ENCODE measurements at regions not wholly inside any gene's neighbourhood (a gene's known extent, or its start where the extent isn't known, plus 50 kb on each side); places are given as distances from the start of the nearest gene placed in this dataset.

DNA sequence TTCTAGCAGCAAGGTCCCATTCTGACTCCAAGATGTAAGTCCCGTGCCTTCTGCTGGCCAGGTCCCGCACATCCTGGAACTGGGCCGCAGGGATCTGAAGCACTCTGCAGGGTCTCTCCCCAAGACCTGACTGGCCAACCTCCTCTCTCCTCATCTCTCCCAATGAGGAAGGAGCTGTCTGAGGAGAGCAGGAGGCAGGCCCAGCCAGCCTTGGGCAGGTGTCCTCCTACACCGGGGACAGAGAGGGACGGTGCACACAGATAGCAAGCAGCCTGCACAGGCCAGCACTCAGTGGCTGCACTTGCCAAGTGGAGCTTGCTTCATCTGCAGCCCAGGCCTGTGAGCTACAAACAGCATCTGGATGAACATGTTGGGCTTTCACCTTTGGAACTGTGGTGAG is 76.8 kb upstream of the CD93 start:
- no peak for DNase-seq

DNA sequence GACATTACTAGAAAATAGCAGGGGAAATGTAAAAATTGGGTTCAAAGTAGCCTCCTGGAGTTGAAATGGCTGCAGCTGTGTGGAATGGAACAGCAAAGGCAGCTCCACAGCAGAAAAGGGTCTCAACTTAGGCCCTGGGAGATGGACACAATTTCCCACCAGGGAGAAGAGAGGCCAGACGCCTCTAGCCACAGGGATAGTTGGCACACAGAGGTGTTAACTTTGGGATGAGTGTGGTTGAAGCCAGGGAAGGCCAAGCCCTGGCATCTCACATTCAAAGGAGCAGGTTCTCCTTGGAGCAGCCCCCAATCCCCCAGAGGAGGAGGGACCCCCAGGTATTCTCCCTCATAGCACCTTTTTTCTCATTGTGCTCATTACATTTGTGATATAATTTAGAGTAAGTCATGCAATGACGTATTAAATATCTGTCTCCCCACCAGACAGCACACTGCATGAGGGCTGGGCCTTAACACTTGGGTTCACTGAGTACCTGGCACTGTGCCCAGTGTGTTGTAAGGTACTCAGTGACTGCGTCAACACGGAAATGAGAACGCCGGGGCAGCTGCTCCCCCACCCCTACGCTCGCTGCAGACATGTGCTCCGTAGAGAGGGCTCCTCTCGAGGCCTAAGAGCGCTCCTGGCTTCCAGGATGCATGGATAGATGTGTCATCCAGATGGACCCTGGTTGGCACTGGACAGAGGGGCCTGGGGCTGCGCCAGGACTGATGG is 76.0 kb upstream of the CD93 start:
- peak; percentile 31 for DNase-seq

DNA sequence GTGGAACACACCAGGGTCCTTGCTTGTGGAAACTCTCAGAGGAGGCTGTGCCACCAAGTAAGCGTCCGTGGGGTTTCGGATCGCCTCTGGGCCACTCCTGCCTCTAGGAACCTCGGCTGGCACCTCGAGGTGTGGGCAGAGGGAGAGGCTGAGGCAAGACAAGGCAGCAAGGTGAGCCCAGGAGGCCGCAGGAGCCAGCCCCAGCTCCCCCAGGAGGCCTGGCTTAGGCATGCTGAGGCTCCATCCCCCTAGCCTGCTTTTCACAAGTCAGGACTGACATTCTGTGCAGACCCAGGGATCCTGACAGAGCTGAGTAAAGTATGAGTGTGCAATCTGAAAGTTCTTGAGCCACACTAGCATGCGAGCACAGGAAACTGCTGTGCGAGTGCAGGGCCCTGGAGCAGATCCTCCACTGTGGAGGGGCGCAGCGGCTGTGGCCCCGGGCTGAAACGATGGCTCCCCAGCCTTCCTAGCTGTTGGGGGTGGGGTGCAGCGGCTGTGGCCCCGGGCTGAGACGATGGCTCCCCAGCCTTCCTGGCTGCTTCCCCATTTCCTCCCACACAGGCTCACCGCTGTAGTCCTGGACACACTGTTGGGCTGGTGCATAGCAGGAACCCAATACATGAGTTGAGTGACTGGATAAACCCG is 75.2 kb upstream of the CD93 start:
- DNase-seq = no peak

DNA sequence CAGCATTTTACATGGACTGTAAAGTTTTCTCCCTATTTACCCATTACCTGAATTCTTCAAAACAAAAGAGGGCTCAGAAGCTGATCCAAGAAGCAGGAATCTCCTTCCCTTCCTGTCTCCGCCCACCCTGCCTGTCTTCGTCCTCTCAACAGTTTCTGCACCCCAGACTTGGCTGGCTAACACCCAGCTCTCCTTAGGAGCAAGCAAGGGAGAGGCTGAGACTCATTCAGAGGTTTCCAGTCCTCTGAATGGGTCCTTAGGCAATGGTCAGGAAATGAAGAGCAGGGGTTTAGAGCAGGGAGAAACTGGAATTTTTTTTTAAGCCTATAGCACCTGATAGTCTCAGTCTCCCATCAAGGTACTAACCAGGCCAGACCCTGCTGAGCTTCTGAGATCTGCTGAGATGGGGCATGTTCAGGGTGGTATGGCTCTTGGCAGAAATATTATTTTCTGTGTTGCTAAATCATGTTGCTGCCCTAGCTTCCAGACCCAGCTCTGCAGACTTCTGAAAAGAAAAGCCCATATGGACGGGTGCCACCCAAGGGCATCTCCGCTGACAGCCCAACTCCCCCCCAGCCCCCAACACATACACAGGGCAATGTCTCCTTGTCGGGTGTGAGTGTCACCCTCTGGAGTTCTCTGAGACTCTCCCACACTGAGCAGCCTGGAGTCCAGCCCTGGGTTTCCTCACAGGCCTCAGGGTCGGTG is 74.6 kb upstream of the CD93 start:
- DNase-seq = no peak

DNA sequence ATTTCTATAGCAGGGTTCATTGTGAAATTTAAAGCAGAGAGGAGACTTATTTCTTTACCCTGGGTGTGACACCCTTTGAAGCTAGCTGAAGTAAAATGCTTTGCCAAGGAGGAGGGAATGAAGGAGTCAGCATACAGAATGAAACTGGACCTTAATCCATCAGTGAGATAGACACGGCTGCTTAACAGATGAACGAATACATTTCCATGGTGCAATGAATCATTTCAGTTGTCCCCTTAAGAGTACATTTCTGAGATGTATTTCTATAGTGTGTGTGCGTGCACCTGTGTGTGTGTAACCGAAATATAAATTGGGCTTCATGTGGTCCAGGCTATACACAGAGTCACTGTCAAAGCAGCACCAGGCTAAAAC is 73.8 kb upstream of the CD93 start:
- DNase-seq = no peak

DNA sequence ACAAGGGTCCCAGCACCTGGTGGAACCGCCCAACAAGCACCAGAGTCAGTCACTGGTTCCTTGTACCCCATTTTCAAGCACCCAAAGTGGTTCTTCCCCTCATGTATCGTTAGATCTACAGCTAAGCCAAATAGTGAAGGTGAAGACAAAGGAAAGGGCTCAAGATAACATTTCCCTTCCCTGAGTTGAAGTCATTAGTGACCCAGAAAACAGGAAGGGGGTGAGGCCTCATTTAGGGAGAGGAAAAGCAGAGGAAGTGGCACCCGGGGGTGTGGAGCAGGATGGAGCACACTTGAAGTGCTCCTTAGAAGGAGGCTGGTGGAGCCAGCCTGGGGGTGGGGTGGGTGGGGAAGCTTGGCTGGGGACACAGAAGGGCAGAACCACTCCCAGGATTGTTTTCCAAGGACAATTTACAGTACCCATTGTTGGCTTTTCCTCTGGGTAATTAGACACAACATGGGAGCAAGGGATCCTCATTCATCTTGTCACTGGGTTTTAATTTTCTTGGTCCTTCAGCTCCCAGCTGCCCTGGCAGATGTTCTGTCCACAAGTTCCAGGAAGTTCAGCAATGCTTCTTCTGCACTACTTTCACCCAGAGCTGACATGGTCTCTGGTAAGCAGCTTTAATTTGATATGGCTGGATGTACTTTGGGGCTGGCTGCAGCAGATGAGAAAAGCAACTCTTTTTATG is 73.3 kb upstream of the CD93 start:
- no peak for DNase-seq

DNA sequence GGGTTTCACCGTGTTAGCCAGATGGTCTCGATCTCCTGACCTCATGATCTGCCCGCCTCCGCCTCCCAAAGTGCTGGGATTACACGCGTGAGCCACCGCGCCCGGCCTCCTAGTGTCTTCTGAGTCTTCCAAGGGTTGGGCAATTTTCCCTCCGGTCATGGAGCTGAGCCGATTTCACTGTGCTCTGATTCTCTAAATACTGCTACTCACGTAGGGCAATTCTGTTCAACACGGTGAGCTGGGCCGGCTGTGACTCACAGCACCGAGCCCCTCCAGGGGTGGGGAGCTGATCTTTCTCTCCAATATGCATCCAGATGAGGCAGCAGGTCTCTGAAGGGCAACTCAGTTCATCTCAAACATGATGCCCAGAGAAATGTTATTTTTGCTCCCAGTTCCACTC is 71.6 kb upstream of the CD93 start:
- DNase-seq = no peak

DNA sequence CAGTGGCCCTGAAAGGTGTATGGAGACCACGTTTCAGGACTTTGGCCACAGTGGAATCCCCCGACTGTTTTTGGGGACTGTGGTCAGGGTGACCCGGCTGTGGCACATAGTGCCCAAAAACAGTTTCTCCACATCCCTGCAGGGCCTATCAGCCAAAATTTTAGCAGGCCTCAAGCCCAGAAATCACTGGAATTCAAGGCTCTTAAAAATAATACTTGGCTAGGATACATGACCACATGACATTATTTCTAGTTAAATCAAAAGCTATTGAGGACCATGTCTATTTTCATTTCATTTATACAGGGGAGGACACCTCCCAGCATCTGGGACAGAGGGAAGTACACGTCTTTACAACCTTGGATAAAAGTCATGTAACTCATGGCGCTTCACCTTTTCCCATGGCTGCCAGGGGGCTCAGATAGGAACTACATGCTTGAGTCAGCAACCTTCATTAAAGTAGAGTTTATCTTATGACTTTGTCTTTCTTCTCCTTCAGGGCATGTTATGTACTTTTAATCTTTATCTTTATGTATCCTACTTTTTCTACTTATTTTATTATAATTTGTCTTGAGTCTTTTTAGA is 70.8 kb upstream of the CD93 start:
- no peak for DNase-seq

DNA sequence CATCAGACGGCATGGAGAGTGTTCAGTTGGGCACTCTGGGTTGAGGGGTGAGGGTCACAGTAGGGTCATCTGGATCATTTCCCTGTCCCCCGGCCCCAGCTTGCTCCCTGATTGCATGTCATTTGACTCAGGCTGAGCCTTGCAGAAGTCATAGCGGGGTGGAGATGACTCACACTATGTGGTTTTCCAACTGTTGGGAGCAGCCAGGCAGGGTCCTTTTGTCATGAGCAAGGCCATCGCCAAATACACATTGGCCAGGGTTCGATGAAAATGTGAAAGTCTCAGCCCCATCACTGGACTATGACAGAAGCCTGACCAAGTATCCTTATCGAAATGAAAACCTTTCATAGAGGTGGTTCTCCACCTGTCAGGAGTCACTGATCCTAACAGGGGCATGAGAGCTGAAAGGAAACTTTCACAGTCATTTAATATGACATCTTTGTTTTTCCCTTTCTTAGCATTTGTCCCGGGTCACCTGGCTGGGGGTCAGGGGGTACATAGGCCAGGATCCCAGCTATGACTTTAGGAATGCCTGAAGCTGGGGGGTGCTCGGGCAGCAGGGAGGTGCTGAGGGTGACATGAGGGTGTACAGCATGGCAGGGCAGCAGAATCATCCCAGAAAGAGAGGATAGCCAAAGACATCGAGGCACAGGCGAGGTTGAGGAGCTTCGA is 70.2 kb upstream of the CD93 start:
- no peak for DNase-seq

DNA sequence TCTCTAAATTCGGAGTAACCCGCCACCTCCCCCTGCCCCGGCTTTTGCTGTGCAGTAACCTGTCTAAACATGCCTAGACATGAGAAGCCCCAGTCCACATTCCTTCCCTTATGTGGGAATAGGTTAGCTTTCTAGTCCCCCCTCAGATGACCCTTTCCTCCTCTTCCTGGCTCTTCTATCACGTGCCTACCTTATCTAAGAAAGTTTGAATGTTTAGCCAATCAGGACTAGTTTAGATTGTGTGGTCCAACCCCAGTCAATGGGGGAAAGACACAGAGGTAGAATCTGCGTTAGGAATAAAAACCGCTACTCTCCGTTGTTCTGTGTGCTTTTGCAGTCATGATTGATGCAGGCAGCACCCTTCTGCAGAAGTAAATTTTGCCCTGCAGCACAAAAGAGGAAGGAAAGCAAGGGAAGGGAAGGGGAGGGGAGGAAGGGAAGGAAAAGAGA is 69.0 kb upstream of the CD93 start:
- DNase-seq = no peak

DNA sequence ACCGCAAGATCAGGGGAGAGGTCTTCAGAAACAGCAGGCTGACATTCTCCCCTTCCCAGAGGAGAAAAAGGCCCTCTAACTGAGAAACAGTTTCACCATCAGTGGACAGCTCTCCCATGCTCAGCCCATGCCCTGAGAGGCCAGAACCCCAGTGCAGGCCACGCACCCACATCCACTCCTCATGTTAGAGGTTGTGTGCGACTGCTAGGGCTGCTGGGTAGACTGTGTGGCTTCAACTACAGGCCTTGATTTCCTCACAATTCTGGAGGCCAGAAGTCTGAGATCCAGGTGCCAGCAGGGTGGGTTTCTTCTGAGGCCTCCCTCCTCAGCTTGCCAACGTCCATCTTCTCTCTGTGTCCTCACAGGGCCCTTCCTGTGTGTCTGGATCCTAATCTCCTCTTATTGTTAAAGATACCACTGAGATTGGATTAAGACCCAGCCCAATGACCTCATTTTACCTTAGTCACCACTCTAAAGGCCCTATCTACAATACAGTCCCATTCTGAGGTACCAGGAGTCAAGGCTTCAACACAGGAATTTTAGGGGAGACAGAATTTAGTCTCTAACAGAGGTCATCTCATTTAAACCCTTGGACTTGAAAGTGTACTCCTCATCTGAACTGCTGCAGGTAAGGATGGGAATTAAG is 67.7 kb upstream of the CD93 start:
- DNase-seq = no peak

DNA sequence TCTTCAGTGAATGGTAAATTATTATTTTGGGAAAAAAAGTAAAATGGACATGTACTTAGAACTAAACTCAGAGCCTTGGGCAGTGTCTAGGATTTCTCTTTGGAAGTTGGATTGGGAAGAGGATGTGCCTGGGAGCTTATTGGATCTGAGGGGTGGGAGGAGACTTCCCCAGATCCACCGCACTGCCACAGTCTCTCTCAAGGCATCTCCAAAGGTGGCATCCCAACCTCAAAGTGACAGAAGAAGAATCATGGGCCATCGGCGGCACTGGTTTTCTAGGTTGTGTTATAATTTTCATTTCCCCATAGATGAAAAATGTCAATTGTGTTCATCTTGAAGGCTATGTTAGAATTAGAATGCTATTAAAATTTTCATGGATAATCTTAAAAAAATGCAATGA is 66.8 kb upstream of the CD93 start:
- no peak for DNase-seq

DNA sequence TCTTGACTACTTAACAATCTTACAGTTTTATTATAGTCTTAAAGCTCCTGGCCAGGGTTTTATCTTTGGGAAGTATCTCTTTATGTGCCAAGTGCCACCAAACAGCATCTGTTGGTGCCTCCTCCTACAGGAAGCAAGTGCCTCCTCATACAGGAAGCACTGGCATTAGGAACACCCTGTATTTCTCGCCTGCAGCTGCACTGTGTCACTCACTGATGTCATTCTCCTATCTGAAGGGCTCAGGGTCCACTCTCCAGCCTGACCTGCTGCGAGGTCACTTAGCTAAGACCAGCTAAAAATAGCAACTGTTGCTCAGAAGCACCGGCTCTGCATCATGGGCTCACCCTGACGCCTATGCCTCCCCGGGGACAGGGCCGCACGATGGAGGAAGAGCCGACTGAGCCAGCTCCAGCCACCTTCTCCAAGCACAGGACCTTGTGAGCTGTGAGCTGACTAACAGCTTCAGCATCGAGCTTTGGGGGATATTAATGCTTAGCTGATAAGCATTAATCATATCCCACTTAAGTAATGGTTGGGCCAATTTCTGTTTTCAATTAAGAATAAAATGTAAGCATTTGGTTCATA is 66.3 kb upstream of the CD93 start:
- DNase-seq = no peak

DNA sequence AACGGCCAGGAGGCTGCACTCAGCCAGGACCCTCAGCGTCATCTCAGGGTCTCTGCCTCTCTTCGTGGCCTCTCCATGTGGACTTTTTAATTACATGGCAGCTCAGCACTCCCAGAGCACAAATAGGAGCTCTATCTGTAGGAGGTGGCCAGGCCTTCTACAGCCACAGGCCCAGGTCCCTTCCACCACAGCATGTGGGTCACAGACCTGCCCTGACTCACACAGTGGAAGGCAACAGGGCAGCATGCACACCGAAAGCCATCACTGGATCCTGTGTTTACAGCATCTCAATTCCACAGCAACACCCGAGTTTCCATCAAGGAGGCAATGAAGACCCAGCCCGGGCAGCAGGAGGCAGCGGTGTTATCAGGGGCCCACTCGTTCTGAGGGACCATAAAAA is 65.8 kb upstream of the CD93 start:
- DNase-seq = no peak

DNA sequence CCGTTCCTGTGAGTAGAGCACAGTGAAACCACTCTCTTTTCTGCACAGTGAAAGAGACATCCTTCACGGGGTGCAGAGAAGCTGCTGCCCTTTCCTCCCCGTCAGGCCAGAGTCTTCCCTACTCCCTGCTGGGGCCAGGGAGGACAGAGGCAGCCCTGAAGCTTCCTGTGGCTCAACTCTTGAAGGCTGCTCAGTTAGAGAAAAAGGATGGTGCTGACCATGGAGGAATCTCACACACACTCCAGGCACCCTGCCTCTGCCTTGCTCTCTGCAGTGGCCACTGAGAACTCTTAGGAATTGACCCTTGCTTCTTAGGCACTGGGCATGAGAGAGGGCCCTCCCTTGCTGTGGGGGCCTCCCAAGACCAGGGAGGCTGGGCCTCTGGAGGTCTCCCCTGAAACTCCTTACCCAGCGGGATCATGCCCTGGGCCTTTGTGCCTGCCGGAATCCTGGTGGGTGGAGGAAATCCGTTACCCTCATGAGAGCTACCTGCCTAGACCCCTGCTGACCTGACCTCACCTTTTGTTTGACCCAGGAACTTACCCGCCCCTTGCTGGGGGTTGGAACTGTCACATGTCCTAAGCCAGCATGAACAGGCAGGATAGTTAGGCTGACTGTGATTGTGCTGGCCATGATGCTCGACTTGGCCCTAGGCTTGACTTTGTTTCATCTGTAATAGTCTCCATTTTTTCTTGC is 65.0 kb upstream of the CD93 start:
- no peak for DNase-seq

DNA sequence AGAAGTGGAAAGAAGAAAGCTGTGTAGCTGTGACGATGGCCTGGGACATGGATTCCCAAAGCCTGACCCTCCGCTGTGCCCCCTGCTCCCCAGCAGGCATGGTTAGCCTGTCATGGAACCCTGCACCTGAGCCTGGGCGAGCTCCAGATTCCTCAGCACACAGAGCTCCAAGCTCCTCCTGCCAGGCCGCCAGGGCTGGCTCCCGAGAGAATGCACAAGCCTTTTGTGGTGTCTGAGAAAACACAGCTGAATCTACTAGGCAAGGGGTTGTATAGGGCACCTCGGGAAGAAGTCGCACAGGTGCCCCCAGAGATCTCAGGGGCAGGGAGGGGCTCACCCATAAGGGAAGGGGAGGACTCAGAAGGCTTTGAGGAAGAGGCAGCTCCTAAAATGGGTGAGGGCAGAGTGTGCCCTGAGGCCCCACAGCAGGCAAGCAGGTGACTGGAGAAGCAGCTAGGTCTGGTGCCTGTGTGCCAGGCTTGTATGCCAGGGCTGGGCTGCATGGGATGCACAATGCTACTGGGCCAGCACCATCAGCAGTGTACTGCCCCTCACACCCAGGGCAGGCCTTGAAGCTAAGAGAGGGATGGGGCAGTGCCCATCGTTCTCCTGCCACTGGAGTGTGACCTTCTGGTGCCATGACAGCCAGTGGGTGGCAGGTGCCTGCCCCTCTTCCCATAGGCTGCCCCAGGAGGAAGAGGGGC is 64.3 kb upstream of the CD93 start:
- no peak for DNase-seq

DNA sequence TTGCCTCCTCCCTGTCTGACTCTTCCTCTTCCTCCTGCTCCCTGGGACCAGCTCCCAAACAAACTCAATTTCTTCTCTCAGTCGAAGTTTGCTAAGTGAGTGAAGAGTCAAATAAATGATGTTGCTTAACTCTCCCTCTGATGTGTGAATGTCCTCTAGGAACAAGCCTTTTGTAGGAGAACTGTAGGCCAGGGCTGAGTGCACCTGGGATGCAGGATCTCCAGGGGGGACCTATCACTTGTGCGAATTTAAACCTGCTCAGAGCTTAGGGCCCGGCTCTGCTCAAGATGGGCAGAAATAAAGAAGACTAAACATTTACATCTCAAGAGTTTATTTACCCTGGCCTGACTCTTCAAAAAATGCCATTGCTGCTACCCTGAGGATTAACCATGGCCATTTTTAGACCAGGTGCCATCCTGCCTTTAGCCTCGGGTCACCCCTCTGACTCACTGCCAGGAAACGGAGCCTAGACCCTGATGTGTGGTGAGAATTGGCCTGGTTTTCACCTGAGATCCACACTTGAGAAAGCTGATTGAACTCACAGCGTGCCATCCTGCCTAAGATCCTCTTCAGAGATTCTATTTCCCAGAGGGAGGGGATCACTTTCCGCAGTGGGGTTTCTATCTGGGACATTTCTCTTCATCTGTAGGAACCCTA is 63.6 kb upstream of the CD93 start:
- no peak for DNase-seq

DNA sequence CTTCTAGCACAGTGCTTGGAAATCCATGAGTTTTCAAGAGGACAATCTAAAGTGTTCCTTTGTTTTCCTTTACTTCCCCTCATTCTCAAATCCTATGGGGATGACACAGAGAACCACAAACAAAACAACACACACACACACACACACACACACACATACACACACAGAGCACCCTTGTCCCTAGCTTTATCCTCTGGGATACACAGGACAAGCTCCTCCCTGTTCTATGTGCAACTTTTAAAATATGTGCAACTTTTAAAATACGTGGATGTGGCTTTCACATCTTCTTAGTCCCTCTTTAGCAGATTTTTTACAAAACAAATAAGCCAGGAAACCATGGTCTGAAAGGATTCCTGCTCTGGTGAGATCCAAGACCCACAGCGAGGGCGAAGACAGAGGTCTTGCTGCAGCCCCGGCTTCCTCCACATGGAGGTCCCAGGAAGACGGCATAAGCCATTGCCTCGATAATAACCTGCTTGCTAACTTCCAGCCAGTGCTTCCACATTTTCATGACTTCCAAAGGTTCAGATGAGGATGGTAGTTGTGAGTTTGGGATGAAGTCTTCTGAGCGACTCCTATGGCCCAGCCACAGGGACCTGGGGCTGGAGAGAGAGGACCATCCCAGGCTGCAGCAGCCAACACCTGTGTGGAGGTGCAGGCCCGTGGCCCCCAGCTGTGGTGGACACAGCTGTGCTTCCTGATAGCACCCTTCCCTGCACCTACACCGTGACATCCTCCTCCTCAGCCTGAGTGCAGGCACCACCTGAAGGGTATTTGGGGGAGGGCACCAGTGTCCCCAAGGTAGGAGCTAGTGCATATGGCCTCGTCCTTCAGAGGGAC is 62.8 kb upstream of the CD93 start:
- DNase-seq = no peak
